Left lung (tissue), 4 donors: ENCODE measurements at regions not wholly inside any gene's neighbourhood (a gene's known extent, or its start where the extent isn't known, plus 50 kb on each side); places are given as distances from the start of the nearest gene placed in this dataset.

Experiments used
- ATAC-seq: fragments of 200-7000 bp; cut with Tn5 transposase; one replicate; pipeline ENCODE4 v1.9.1; 2020; ENCODE audit warnings: moderate library complexity
- DNase-seq, 4 donors: peaks; one replicate each; pipeline ENCODE4 v3.0.0-alpha.2; 2013 to 2020
- H3K27ac ChIP-seq, 2 donors: fragments of 200-600 bp; sonication (generic) in 1 of 2; one replicate each; pipeline versions ENCODE4 v1.5.0 to v1.8.0; 2020 to 2021
- H3K27me3 ChIP-seq, 2 donors: fragments of 200-600 bp; sonication (generic) in 1 of 2; one replicate each; pipeline versions ENCODE4 v1.5.0 to v1.8.0; 2020 to 2021
- H3K36me3 ChIP-seq, 2 donors: fragments of 200-600 bp; sonication (generic) in 1 of 2; one replicate each; pipeline versions ENCODE4 v1.5.0 to v1.8.0; 2020 to 2021
- H3K4me1 ChIP-seq, 2 donors: fragments of 200-600 bp; one replicate each; pipeline ENCODE4 v1.8.0; 2021
- H3K4me3 ChIP-seq, 2 donors: fragments of 200-600 bp; sonication (generic) in 1 of 2; one replicate each; pipeline versions ENCODE4 v1.5.0 to v1.8.0; 2020 to 2021; ENCODE audit warnings: mild to moderate bottlenecking in 1 of 2
- H3K9me3 ChIP-seq, 2 donors: fragments of 200-600 bp; sonication (generic) in 1 of 2; one replicate each; pipeline versions ENCODE4 v1.5.0 to v1.8.0; 2020 to 2021
- CTCF ChIP-seq, 2 donors: fragments of 200-600 bp; sonication (generic) in 1 of 2; IDR thresholded peaks; one replicate each; pipeline versions ENCODE4 v1.5.0 to v1.8.0; 2021; ENCODE audit warnings: antibody characterized with exemption in 2 of 2
- intact Hi-C, 2 donors: fragments of 100-400 bp; cut with DNase I; formaldehyde crosslinking; loops; one replicate each; pipeline versions ENCODE4 v1.11.2 to v1.14.2; 2022
- donor health status: DM: no; HTN: yes; CAD: no.
- donor health status: DM: no; HTN: no; CAD: no.

GRCh38 chr10:22875581-22875980 is 52.3 kb upstream of the ARMC3 start:
- TF ChIP-seq CTCF (IDR thresholded peaks at IDR 0.05) = no peak
- H3K4me1 ChIP-seq = no peaks in the 10 kb centered on the region
- DNase-seq (no peak), ATAC-seq (no peak)
- no peak overlapping the region for H3K27ac ChIP-seq
- H3K36me3 ChIP-seq = no peaks in the 10 kb centered on the region
- no peaks in the 10 kb centered on the region for H3K27me3 ChIP-seq
- H3K9me3 ChIP-seq = no peaks in the 10 kb centered on the region
- intact Hi-C loops = no loop called here
- no peak overlapping the region for H3K4me3 ChIP-seq

GRCh38 chr10:22874189-22874854 is 53.5 kb upstream of the ARMC3 start:
- H3K9me3 ChIP-seq = no peaks in the 10 kb centered on the region
- intact Hi-C loops = no loop called here

GRCh38 chr10:22856444-22857074 is 71.3 kb upstream of the ARMC3 start:
- H3K27ac ChIP-seq = no peak overlapping the region
- H3K4me3 ChIP-seq = no peak overlapping the region
- no peak for TF ChIP-seq CTCF (IDR thresholded peaks at IDR 0.05)
- H3K36me3 ChIP-seq = no peaks in the 10 kb centered on the region
- DNase-seq (no peak), ATAC-seq (no peak)
- H3K27me3 ChIP-seq = no peaks in the 10 kb centered on the region
- no peaks in the 10 kb centered on the region for H3K4me1 ChIP-seq
- intact Hi-C loops = no loop called here
- H3K9me3 ChIP-seq = no peaks in the 10 kb centered on the region

More at GRCh38 chr10:22874189-22874854, 53.5 kb upstream of the ARMC3 start:
- no peak for TF ChIP-seq CTCF (IDR thresholded peaks at IDR 0.05)
- Histone ChIP-seq H3K36me3 (no peaks in the 10 kb centered on the region), H3K4me3 (no peak overlapping the region), H3K4me1 (no peaks in the 10 kb centered on the region), H3K27ac (no peak overlapping the region), H3K27me3 (no peaks in the 10 kb centered on the region)
- DNase-seq = no peak
- ATAC-seq = peak; percentile 14

- Histone ChIP-seq H3K4me1 (no peaks in the 10 kb centered on the region), H3K27me3 (no peaks in the 10 kb centered on the region), H3K27ac (no peak overlapping the region), H3K36me3 (no peaks in the 10 kb centered on the region), H3K9me3 (no peaks in the 10 kb centered on the region), H3K4me3 (no peak overlapping the region)
- intact Hi-C loops = no loop called here
- no peak for TF ChIP-seq CTCF (IDR thresholded peaks at IDR 0.05)
- no peak for ATAC-seq
- peak in 1 of 4 donors; percentile 11 for DNase-seq
Observed at GRCh38 chr10:22854935-22855421, 72.9 kb upstream of the ARMC3 start.

- H3K4me1 ChIP-seq = no peaks in the 10 kb centered on the region
- H3K36me3 ChIP-seq = no peaks in the 10 kb centered on the region
- H3K27me3 ChIP-seq = no peaks in the 10 kb centered on the region
- TF ChIP-seq CTCF (IDR thresholded peaks at IDR 0.05) = no peak
- H3K4me3 ChIP-seq = no peak overlapping the region
- no peak for ATAC-seq
- no peak for DNase-seq
- no peaks in the 10 kb centered on the region for H3K9me3 ChIP-seq
- intact Hi-C loops = no loop called here
- no peak overlapping the region for H3K27ac ChIP-seq
Observed at GRCh38 chr10:22853906-22854447, 73.9 kb upstream of the ARMC3 start.
